ENCODE measurements at regions not wholly inside any gene's neighbourhood (a gene's known extent, or its start where the extent isn't known, plus 50 kb on each side); places are given as distances from the start of the nearest gene placed in this dataset.

DNA sequence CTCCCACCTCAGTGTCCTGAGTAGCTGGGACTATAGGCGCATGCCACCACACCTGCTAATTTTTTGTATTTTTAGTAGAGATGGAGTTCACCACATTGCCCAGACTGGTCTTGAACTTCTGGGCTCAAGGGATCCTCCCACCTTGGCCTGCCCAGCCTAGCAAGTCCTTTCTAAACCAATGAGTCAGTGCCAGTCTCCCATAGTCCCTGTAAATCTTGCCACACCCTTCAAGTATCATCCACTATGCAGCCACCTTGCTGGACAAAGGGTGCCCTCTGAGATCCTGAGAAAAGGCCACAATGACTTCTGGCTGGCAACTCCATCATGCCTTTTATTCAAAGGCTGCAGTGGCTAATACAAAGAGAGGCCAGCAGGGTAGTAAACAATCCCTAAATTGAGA is 184.0 kb downstream of the ABHD5 start:
- peaks cover 0 to 4% of the 10 kb centered on the region in 2 experiments; a peak in 1 of 4 replicates for H3K79me1 ChIP-seq (ENCODE audit: low read depth in 1 of 2, low read length in 2 of 2)
- no peak overlapping the region for H4K8ac ChIP-seq (ENCODE audit: low read depth in 2 of 2, low read length in 2 of 2)
- H3K27me3 ChIP-seq (ENCODE audit: control insufficient read depth, insufficient read depth, low read length) = no peaks in the 10 kb centered on the region
- no peak overlapping the region for H3K4ac ChIP-seq (ENCODE audit: low read depth, low read length)
- no peak overlapping the region for H3K4me3 ChIP-seq (ENCODE audit: insufficient read depth, low read depth, low read length)
- ChIA-PET POLR2A (ENCODE audit: unreplicated experiment) (no interaction called here), CTCF (no interaction called here)
- no peak overlapping the region for H3K9ac ChIP-seq (ENCODE audit: low read depth, low read length)
- no peak overlapping the region for H4K5ac ChIP-seq (ENCODE audit: low read depth, low read length)
- intact Hi-C loops (cut with micrococcal nuclease) (loop anchor here (5.0 to 10.0 kb wide), 2 partner anchors 182 to 250 kb away; partner anchors contain the start of genes ABHD5 and ANO10), dilution Hi-C loops (cut with HindIII; ENCODE audit: low sequenced_read_pairs, unreplicated experiment) (no loop called here), in situ Hi-C loops (cut with MboI; ENCODE audit: low sequenced_read_pairs) (no loop called here)
- H2BK15ac ChIP-seq (ENCODE audit: low read depth, low read length) = no peak overlapping the region
- H3K4me1 ChIP-seq (ENCODE audit: control insufficient read depth, insufficient read depth, low read length) = peaks cover 24% of the 10 kb centered on the region
- no peak overlapping the region for H3K4me2 ChIP-seq (ENCODE audit: low read depth, low read length)
- no peak overlapping the region for H2BK120ac ChIP-seq (ENCODE audit: low read depth, low read length)
- H3K18ac ChIP-seq (ENCODE audit: low read depth, low read length) = no peak overlapping the region
- H2BK20ac ChIP-seq (ENCODE audit: low read depth, low read length) = no peak overlapping the region
- H2BK5ac ChIP-seq (ENCODE audit: low read depth, low read length, poor library complexity, severe bottlenecking) = no peak overlapping the region
- no peak overlapping the region for H2AK5ac ChIP-seq (ENCODE audit: low read depth, low read length)
- no peaks in the 10 kb centered on the region for H4K20me1 ChIP-seq (ENCODE audit: insufficient read depth, low read length)
- no peaks in the 10 kb centered on the region for H3K9me3 ChIP-seq (ENCODE audit: control insufficient read depth, insufficient read depth, low read length)
- H2AK9ac ChIP-seq (replicated peaks; ENCODE audit: low read depth, low read length, poor library complexity) = no peak overlapping the region
- no peaks in the 10 kb centered on the region for H3K36me3 ChIP-seq (ENCODE audit: control insufficient read depth, insufficient read depth, low read length)
- no peak for DNase-seq
- H2AFZ ChIP-seq (replicated peaks; ENCODE audit: low read length, poor library complexity) = peak overlapping the region; percentile 27
- no peak overlapping the region for H3K56ac ChIP-seq (ENCODE audit: extremely low read depth, insufficient read depth, low read length)
- H3K9me1 ChIP-seq (ENCODE audit: insufficient read depth, low read length) = peaks cover 14% of the 10 kb centered on the region; the same call in 1 of the 2 replicates
- H3K14ac ChIP-seq (replicated peaks; ENCODE audit: low read depth, low read length) = no peak overlapping the region
- H4K91ac ChIP-seq (ENCODE audit: insufficient read depth, low read depth, low read length) = 0 out of 2 replicates have a peak overlapping the region, but pooled peaks have one; percentile 6
- no peak for TF ChIP-seq MAZ (IDR thresholded peaks at IDR 0.05; ENCODE audit: borderline replicate concordance, low read depth, low read length)
- no TSS peak for BruUV-seq (replicated peaks)
- H3K27ac ChIP-seq (ENCODE audit: insufficient read depth, low read length) = no peak overlapping the region
- no peak overlapping the region for H3K23ac ChIP-seq (ENCODE audit: low read depth, low read length)
- no CpG with 5 or more reads among the region's 1 CpG for WGBS, 2 experiments (ENCODE audit: extremely low coverage in 2 of 2, insufficient read length in 1 of 2)
- ATAC-seq (ENCODE audit: low read depth) = no peak

Data from IMR-90 (cell line).